ENCODE measurements at regions not wholly inside any gene's neighbourhood (a gene's known extent, or its start where the extent isn't known, plus 50 kb on each side); places are given as distances from the start of the nearest gene placed in this dataset.
A peak's percentile ranks its signal among the peaks of the same experiment; 100 is the strongest.

- DNase-seq = no peak
Measured at GRCh38 chr16:65524997-65525396, 403.1 kb upstream of the CDH11 start.

DNA sequence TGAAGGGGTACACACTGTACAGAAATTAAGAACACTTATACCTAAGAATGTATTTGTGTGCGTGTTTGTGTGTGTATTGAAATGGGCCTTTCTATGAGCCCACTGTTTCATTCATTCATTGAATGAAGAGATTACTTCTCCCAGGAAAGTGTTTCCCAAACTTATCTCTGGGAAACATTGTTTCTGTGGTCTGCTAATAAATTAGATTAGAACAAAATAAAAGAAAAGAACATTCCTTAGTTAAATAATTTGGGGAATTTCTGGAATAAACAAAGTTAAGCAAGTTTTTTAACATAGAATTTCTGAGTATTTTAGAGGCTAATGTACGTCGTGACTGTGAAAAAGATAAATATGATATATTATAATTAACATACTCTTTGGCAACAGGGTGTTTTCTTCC lies 402.4 kb upstream of the CDH11 start:
- DNase-seq = no peak

GRCh38 chr16:65523283-65523944 lies 401.6 kb upstream of the CDH11 start:
- DNase-seq = no peak

GRCh38 chr16:65522412-65522811 lies 400.5 kb upstream of the CDH11 start:
- DNase-seq = no peak

GRCh38 chr16:65521633-65522328 lies 399.9 kb upstream of the CDH11 start:
- DNase-seq = no peak

DNA sequence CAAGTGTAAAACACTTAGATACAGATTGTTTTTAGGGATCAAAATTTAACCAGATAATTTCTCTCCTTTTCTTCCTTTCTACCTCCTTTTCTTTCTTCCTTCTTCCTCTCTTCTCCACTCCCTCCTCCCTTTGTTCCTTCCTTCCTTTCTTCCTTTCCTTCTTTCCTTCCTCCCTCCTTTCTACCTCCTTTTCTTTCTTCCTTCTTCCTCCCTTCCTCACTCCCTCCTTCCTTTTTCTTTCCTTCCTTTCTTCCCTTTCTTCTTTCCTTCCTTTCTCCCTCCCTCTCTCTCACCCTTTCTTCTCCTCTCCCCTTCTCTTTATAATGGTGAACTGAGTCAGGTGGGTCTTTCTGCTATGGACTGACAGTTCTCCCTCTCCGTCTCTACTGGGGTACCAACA lies 397.5 kb upstream of the CDH11 start:
- DNase-seq = no peak

GRCh38 chr16:65515193-65515592 lies 393.3 kb upstream of the CDH11 start:
- no peak for DNase-seq

- no peak for DNase-seq
Measured at GRCh38 chr16:65510850-65511249, 389.0 kb upstream of the CDH11 start.

- no peak for DNase-seq
Measured at GRCh38 chr16:65510241-65510640, 388.4 kb upstream of the CDH11 start.

GRCh38 chr16:65509172-65509571 lies 387.3 kb upstream of the CDH11 start:
- no peak for DNase-seq

DNA sequence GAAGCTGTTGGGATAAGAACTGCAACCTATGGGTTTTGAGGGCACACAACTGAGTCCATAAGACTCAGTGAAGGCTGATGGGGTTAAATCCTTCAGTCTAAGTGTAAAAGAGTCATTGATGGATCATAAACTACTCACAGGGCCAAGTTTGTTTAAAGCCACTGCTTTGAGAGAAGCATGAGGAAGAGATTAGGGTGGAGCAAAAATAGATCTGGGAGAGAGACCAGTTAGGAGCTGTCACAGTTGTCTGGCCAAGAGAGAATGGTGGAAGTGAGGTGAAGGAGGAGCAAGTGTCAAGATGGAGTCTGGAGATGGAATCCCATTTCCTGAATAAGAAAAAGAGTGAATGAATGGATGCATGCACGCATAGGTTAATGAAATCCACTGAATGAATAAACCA lies 379.1 kb upstream of the CDH11 start:
- DNase-seq = no peak

- DNase-seq = no peak
Measured at GRCh38 chr16:65500007-65500406, 378.1 kb upstream of the CDH11 start.

GRCh38 chr16:65499566-65499965 lies 377.7 kb upstream of the CDH11 start:
- peak in 1 of 2 experiments; percentile 38 for DNase-seq

GRCh38 chr16:65497571-65497970 lies 375.7 kb upstream of the CDH11 start:
- DNase-seq = no peak

DNA sequence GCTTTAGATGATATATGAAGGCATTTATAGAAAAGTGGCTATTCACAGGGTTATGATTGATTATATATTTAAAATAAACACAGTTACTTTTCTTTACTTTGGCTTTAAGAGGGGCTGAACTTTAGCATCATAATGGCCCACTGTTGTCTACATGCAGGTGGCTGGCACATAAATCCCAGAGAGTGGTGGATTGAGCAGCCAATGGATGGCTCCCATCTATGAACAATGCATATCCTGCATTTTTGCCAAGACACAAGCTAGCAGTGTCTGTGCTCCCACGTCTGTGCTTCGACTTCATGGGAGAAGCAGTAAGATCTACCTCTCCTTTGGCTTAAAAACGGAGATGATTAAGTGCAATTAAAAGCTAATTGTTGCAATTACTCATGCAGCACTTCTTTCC lies 373.2 kb upstream of the CDH11 start:
- DNase-seq = no peak

GRCh38 chr16:65494609-65495008 lies 372.7 kb upstream of the CDH11 start:
- DNase-seq = no peak

DNA sequence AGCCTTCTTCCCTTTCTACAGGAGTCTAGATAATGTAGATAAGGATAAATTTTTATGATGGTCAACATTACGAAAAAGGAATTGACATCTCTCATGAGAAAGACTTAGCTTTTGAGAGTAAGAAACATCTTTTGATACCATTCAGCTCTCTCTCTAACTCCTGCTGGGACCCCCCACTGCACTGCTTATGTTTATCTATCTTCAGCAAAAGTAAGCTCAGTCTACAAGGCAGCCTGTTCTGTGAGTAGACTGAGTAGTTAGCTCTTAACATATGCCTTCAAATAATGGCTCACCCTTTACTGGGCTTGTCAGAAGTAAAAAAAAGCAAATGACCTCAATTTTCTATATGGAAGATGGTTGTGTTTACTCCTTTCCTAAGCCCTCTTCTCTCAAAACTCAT lies 372.2 kb upstream of the CDH11 start:
- DNase-seq = no peak

- DNase-seq = no peak
Measured at GRCh38 chr16:65490286-65490685, 368.4 kb upstream of the CDH11 start.

- no peak for DNase-seq
Measured at GRCh38 chr16:65489531-65490023, 367.7 kb upstream of the CDH11 start.

- no peak for DNase-seq
Measured at GRCh38 chr16:65487231-65487630, 365.4 kb upstream of the CDH11 start.

- no peak for DNase-seq
Measured at GRCh38 chr16:65481956-65482355, 360.1 kb upstream of the CDH11 start.

DNA sequence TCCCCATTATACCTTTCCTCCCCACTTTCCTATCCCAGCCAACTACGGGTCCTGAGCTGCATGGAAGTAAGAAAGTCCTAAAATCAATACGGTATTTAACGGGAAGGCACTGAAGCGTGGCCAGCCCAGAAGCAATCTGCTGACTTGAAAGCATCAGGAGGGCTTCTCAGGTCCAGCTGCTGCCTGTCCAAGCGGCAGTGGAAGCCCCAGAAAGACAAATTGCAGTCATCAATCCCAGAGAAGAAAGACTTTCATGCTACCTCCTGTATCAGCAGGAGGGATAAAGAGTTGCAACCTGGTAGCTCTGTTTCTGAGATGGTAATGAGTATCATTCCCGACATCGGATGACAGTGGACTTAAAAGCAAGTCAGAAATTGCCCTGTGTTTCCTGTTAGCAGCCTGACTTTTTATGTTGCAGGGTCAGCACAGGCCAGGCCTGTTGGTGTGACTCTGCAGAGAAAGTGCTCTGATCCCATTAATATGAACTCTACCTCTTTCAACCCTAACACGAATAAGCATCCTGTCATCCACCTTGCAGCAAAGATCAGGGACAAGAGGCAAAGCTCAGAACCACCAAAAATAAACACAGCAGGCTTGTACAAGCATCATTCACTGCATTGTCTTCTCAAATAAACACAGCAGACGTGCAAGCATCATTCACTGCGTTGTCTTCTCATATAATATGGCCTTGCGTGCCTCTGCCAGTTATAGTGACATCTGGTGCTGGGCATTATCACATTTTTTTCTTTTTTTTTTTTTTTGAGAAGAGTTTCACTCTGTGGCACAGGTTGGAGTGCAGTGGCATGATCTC lies 358.6 kb upstream of the CDH11 start:
- DNase-seq = peak; percentile 52 to 85

DNA sequence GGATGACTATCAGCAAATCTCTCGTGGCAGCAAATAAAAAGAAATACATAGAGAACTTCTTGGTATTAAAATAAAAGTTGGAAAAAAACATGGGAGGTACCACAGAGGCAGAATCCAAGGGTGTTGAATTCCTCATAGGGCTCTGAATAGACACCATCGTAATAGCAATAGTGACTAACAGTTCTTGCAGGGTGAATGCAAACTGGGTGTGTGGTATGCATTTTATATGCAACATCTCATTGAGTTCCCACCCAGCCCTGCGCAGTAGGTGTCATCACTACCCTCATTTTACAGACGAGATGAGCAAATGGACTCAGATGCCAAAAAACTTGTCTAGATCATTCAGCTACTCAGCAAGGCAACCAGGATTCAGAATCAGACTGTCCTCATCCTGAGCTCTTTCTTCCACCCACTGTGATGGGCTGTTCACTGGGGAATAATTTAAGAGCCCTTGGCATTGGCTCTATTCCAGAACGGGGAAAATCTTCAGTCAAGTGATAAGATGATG lies 354.6 kb upstream of the CDH11 start:
- DNase-seq = peak in 1 of 2 experiments; percentile 24

GRCh38 chr16:65473699-65474098 lies 351.8 kb upstream of the CDH11 start:
- DNase-seq = no peak

All from NCI-H524 (cell line).